ENCODE measurements at regions not wholly inside any gene's neighbourhood (a gene's known extent, or its start where the extent isn't known, plus 50 kb on each side); places are given as distances from the start of the nearest gene placed in this dataset.

- no peak overlapping the region for H2AK5ac ChIP-seq (ENCODE audit: low read depth, low read length)
- H3K27ac ChIP-seq (ENCODE audit: low read depth, low read length): no peak overlapping the region
- no peak overlapping the region for H2BK5ac ChIP-seq (ENCODE audit: low read depth, low read length)
- H3K23ac ChIP-seq (ENCODE audit: insufficient read length): no peak overlapping the region
- H3K36me3 ChIP-seq (ENCODE audit: control insufficient read depth in 2 of 4, insufficient read depth in 4 of 4, low read length in 3 of 4): no peaks in the 10 kb centered on the region
- no peaks in the 10 kb centered on the region for H4K20me1 ChIP-seq (replicated peaks in 1 of 2; ENCODE audit: control insufficient read depth in 1 of 2, insufficient read depth in 2 of 2, low read length in 2 of 2)
- no peak overlapping the region for H3K14ac ChIP-seq (ENCODE audit: insufficient read length)
- H3K79me2 ChIP-seq (ENCODE audit: control insufficient read depth in 1 of 2, insufficient read depth in 2 of 2, low read length in 2 of 2): no peaks in the 10 kb centered on the region
- no peak overlapping the region for H3K9ac ChIP-seq (replicated peaks in 1 of 4; ENCODE audit: extremely low read depth in 1 of 4, low read depth in 3 of 4, low read length in 3 of 4)
- no peaks in the 10 kb centered on the region for H3K4me1 ChIP-seq (replicated peaks in 1 of 4; ENCODE audit: control insufficient read depth in 3 of 4, insufficient read depth in 4 of 4, low read length in 3 of 4)
- no peaks in the 10 kb centered on the region for H3K27me3 ChIP-seq (replicated peaks in 1 of 4; ENCODE audit: control insufficient read depth in 3 of 4, extremely low read depth in 1 of 4, insufficient read depth in 3 of 4, low read length in 3 of 4)
- no peaks in the 10 kb centered on the region for H3K9me3 ChIP-seq (ENCODE audit: insufficient read depth in 2 of 2, low read depth in 1 of 2, low read length in 1 of 2)
- H3K4me2 ChIP-seq (ENCODE audit: insufficient read depth in 1 of 2, low read depth in 2 of 2, low read length in 2 of 2): no peak overlapping the region
- no peak overlapping the region for H2BK120ac ChIP-seq (replicated peaks; ENCODE audit: low read depth, low read length)
- H3K56ac ChIP-seq (replicated peaks; ENCODE audit: insufficient read length, low read depth, low read length): no peak overlapping the region
- POLR2A ChIA-PET (ENCODE audit: partially characterized antibody): no interaction called here
- no peak overlapping the region for H4K8ac ChIP-seq (ENCODE audit: extremely low read depth, insufficient read depth, low read length)
- no peaks in the 10 kb centered on the region for H3K79me1 ChIP-seq (ENCODE audit: low read depth, low read length)
- H2BK20ac ChIP-seq (ENCODE audit: low read length): no peak overlapping the region
- FAIRE-seq (no peak), DNase-seq (ENCODE audit: low read depth in 1 of 2, low spot score in 2 of 2) (no peak)
- CTCF ChIA-PET (ENCODE audit: partially characterized antibody): no interaction called here
- no peak overlapping the region for H3K18ac ChIP-seq (ENCODE audit: extremely low read depth, low read length)
- H2BK15ac ChIP-seq (ENCODE audit: low read length): no peak overlapping the region
- no peak overlapping the region for H4K91ac ChIP-seq (replicated peaks; ENCODE audit: insufficient read length, low read length)
- H4K5ac ChIP-seq (ENCODE audit: insufficient read length, low read depth, low read length): no peak overlapping the region
- H2BK12ac ChIP-seq (ENCODE audit: low read depth, low read length): no peak overlapping the region
- no peak overlapping the region for H2AFZ ChIP-seq (ENCODE audit: low read length)
- H3K4me3 ChIP-seq (ENCODE audit: extremely low read depth in 1 of 4, insufficient read depth in 2 of 4, low read depth in 3 of 4, low read length in 4 of 4): no peak overlapping the region
- H3K23me2 ChIP-seq (ENCODE audit: low read depth, low read length): no peaks in the 10 kb centered on the region
- no peak overlapping the region for H3K4ac ChIP-seq (replicated peaks; ENCODE audit: insufficient read length, low read depth, low read length)
- 80% methylated on average over 8 of the region's 9 CpGs; no CpG with 5 or more reads in 1 of the 2 experiments for WGBS, 2 experiments (ENCODE audit: extremely low coverage in 1 of 2, insufficient coverage in 1 of 2, insufficient read length in 1 of 2, insufficient replicate concordance in 2 of 2, low coverage in 1 of 2, low lambda C conversion rate in 2 of 2, missing lambda C conversion rate in 1 of 2)
- TF ChIP-seq RFX5 (IDR thresholded peaks at IDR 0.05; ENCODE audit: borderline replicate concordance, low read depth, low read length) (no peak), SAP30 (IDR thresholded peaks at IDR 0.05; ENCODE audit: insufficient read depth, insufficient replicate concordance, low read length) (no peak), BRCA1 (IDR thresholded peaks at IDR 0.05; ENCODE audit: low read depth, low read length) (no peak), EZH2 (IDR thresholded peaks at IDR 0.05; ENCODE audit: low read depth, low read length, severe bottlenecking) (no peak), CBX5 (IDR thresholded peaks at IDR 0.05; ENCODE audit: low read depth, low read length) (no peak), SP4 (IDR thresholded peaks at IDR 0.05; ENCODE audit: low read length) (no peak), CREB1 (IDR thresholded peaks at IDR 0.05) (no peak), KDM4A (IDR thresholded peaks at IDR 0.05; ENCODE audit: low read depth, low read length, severe bottlenecking) (no peak), PHF8 (conservative IDR thresholded peaks at IDR 0.05; ENCODE audit: low read depth, low read length) (no peak), TBP (IDR thresholded peaks at IDR 0.05; ENCODE audit: low read depth, low read length) (no peak), KDM5A (IDR thresholded peaks at IDR 0.05; ENCODE audit: low read length) (no peak), YY1 (IDR thresholded peaks at IDR 0.05; ENCODE audit: low read depth, low read length) (no peak), USF2 (IDR thresholded peaks at IDR 0.05; ENCODE audit: low read length) (no peak)
Measured at GRCh38 chrX:13376857-13377549, 57.1 kb upstream of the ATXN3L start.

All from H1 (cell line).